ENCODE measurements at regions not wholly inside any gene's neighbourhood (a gene's known extent, or its start where the extent isn't known, plus 50 kb on each side); places are given as distances from the start of the nearest gene placed in this dataset.

- no peak for TF ChIP-seq CTCF (conservative IDR thresholded peaks at IDR 0.05; ENCODE audit: low read length)
- no peak for TF ChIP-seq EZH2phosphoT487 (IDR thresholded peaks at IDR 0.05; ENCODE audit: borderline replicate concordance)
These were observed 167.1 kb upstream of the PAPPA start for GRCh38 chr9:115986508-115986907.

Measured in Loucy (cell line).